ENCODE measurements at regions not wholly inside any gene's neighbourhood (a gene's known extent, or its start where the extent isn't known, plus 50 kb on each side); places are given as distances from the start of the nearest gene placed in this dataset.

DNA sequence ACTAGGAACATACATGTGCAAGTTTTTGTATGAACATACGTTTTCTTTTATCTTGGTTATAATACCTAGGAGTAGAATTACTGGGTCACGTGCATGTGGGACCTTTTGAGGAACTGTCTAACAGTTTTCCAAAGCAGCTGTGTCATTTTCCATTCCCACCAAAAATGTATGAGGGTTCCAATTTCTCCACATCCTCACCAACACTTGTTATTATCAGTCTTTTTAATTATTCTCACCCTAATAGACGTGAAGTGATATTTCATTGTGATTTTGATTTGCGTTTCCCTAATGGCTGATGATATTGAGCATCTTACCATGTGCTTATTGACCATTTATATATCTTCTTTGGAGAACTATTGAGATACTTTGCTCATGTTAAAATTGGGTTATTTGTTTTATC lies 162.1 kb downstream of the CHST1 start:
- no peaks in the 10 kb centered on the region for H3K9me3 ChIP-seq (ENCODE audit: insufficient read depth, low read length, severe bottlenecking)
- H3K27ac ChIP-seq (ENCODE audit: low read length) = no peak overlapping the region
- no peak overlapping the region for H3K4me3 ChIP-seq (ENCODE audit: low read depth in 1 of 2, low read length in 2 of 2)
- no peak overlapping the region for H3K4me2 ChIP-seq (ENCODE audit: insufficient read depth, low read length)
- H3K9ac ChIP-seq (ENCODE audit: low read depth, low read length) = no peak overlapping the region
- no peak for DNase-seq
- H3K36me3 ChIP-seq (ENCODE audit: insufficient read depth, low read length) = no peaks in the 10 kb centered on the region
- H3K79me2 ChIP-seq (ENCODE audit: insufficient read depth, low read length) = no peaks in the 10 kb centered on the region
- no peak for ATAC-seq (ENCODE audit: insufficient read depth, low read depth)
- no peaks in the 10 kb centered on the region for H4K20me1 ChIP-seq (ENCODE audit: insufficient read depth, low read length)
- H2AFZ ChIP-seq (ENCODE audit: low read depth, low read length) = no peak overlapping the region
- no peaks in the 10 kb centered on the region for H3K4me1 ChIP-seq (ENCODE audit: insufficient read depth, low read length)
- H3K27me3 ChIP-seq (ENCODE audit: insufficient read depth, low read length, poor library complexity) = no peaks in the 10 kb centered on the region
- no peak for TF ChIP-seq EZH2 (IDR thresholded peaks at IDR 0.05; ENCODE audit: borderline replicate concordance, low read depth, low read length, severe bottlenecking)
- TF ChIP-seq, protein P1, sequence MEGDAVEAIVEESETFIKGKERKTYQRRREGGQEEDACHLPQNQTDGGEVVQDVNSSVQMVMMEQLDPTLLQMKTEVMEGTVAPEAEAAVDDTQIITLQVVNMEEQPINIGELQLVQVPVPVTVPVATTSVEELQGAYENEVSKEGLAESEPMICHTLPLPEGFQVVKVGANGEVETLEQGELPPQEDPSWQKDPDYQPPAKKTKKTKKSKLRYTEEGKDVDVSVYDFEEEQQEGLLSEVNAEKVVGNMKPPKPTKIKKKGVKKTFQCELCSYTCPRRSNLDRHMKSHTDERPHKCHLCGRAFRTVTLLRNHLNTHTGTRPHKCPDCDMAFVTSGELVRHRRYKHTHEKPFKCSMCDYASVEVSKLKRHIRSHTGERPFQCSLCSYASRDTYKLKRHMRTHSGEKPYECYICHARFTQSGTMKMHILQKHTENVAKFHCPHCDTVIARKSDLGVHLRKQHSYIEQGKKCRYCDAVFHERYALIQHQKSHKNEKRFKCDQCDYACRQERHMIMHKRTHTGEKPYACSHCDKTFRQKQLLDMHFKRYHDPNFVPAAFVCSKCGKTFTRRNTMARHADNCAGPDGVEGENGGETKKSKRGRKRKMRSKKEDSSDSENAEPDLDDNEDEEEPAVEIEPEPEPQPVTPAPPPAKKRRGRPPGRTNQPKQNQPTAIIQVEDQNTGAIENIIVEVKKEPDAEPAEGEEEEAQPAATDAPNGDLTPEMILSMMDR (IDR thresholded peaks at IDR 0.05; ENCODE audit: borderline replicate concordance, extremely low read depth, low read length, poor library complexity, severe bottlenecking) = no peak

DNA sequence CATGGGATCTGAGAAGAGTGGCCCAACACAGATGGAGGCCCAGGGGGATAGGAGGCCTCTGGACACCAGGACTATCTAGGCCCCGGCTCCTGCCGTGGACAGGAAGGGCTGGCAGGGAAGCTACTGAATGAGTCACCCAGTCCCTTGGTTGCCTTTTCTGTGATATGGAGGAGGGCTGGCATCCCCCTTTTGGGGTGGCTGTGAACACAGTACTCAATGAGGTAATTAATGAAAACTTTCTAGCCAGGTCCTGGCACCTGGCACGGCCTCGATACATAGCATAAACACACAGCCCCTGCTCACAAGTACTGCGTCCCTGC lies 163.2 kb downstream of the CHST1 start:
- H3K9me3 ChIP-seq (ENCODE audit: insufficient read depth, low read length, severe bottlenecking) = no peaks in the 10 kb centered on the region
- H3K9ac ChIP-seq (ENCODE audit: low read depth, low read length) = no peak overlapping the region
- ATAC-seq (ENCODE audit: insufficient read depth, low read depth) = no peak
- TF ChIP-seq EZH2 (IDR thresholded peaks at IDR 0.05; ENCODE audit: borderline replicate concordance, low read depth, low read length, severe bottlenecking) = no peak
- TF ChIP-seq, protein P1 (IDR thresholded peaks at IDR 0.05; ENCODE audit: borderline replicate concordance, extremely low read depth, low read length, poor library complexity, severe bottlenecking) = no peak
- no peaks in the 10 kb centered on the region for H3K4me1 ChIP-seq (ENCODE audit: insufficient read depth, low read length)
- H3K27ac ChIP-seq (ENCODE audit: low read length) = no peak overlapping the region
- H3K36me3 ChIP-seq (ENCODE audit: insufficient read depth, low read length) = no peaks in the 10 kb centered on the region
- H2AFZ ChIP-seq (ENCODE audit: low read depth, low read length) = no peak overlapping the region
- no peaks in the 10 kb centered on the region for H4K20me1 ChIP-seq (ENCODE audit: insufficient read depth, low read length)
- DNase-seq = no peak
- no peaks in the 10 kb centered on the region for H3K27me3 ChIP-seq (ENCODE audit: insufficient read depth, low read length, poor library complexity)
- H3K79me2 ChIP-seq (ENCODE audit: insufficient read depth, low read length) = no peaks in the 10 kb centered on the region
- no peak overlapping the region for H3K4me2 ChIP-seq (ENCODE audit: insufficient read depth, low read length)
- no peak overlapping the region for H3K4me3 ChIP-seq (ENCODE audit: low read depth in 1 of 2, low read length in 2 of 2)

DNA sequence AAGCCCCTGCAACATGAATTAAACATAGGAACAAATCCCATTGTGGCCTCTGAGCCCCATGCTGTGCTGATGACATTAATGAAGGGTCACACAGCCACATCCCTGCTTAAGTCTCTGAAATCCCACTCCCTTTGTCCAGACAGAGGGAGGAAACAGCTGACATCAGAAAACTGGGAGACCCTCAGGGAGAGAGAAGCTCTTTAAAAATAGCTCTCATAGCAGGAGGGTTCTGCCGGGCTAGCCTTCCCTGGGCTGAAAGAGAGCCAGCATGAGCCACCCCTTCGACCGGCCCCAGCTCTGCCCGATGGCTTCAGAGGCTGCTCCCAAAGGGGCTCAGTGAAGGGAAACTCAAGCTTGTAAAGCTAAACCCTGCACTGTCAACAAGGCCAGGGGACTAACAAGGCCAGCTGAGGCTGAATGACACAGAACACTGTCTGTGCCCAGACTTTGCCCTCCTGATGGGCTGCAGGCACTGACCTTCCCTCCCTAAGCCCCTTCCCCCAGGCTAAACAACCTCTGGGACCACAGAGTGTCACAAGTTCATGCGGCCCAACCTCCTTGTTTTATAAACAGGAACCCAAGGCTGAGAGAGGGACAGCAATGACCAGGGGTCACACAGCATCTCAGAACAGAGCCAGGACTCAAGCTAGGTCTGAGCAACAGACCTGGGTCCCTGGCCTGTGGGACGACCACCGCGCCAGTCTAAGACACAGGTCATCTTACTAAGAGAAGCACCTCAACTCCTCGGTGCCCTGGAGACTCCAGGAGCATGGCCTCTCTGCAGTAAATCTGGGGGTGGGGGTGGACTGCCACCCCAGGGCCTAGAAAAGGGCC lies 163.8 kb downstream of the CHST1 start:
- H3K9me3 ChIP-seq (ENCODE audit: insufficient read depth, low read length, severe bottlenecking) = no peaks in the 10 kb centered on the region
- no peak for ATAC-seq (ENCODE audit: insufficient read depth, low read depth)

More for the DNA sequence above, 163.8 kb downstream of the CHST1 start:
- Histone ChIP-seq H3K36me3 (ENCODE audit: insufficient read depth, low read length) (no peaks in the 10 kb centered on the region), H4K20me1 (ENCODE audit: insufficient read depth, low read length) (no peaks in the 10 kb centered on the region), H3K4me3 (ENCODE audit: low read depth in 1 of 2, low read length in 2 of 2) (no peak overlapping the region), H2AFZ (ENCODE audit: low read depth, low read length) (no peak overlapping the region), H3K4me2 (ENCODE audit: insufficient read depth, low read length) (no peak overlapping the region), H3K4me1 (ENCODE audit: insufficient read depth, low read length) (no peaks in the 10 kb centered on the region), H3K27me3 (ENCODE audit: insufficient read depth, low read length, poor library complexity) (no peaks in the 10 kb centered on the region), H3K79me2 (ENCODE audit: insufficient read depth, low read length) (no peaks in the 10 kb centered on the region), H3K27ac (ENCODE audit: low read length) (no peak overlapping the region), H3K9ac (ENCODE audit: low read depth, low read length) (no peak overlapping the region)
- no peak for DNase-seq
- TF ChIP-seq EZH2 (IDR thresholded peaks at IDR 0.05; ENCODE audit: borderline replicate concordance, low read depth, low read length, severe bottlenecking) = no peak
- TF ChIP-seq, protein P1 (IDR thresholded peaks at IDR 0.05; ENCODE audit: borderline replicate concordance, extremely low read depth, low read length, poor library complexity, severe bottlenecking) = no peak

All from DND-41 (cell line).